HEK293 (cell line): ENCODE measurements at regions not wholly inside any gene's neighbourhood (a gene's known extent, or its start where the extent isn't known, plus 50 kb on each side); places are given as distances from the start of the nearest gene placed in this dataset.

Source experiments
- CTCF ChIA-PET: fragments of 350-600 bp; formaldehyde crosslinking; extraction: SDS; loops from one replicate; lab custom pipeline; 2021; ENCODE audit warnings: antibody characterized with exemption; lab: Yijun Ruan, JAX
- POLR2A ChIA-PET: fragments of 300-600 bp; formaldehyde crosslinking; extraction: SDS; loops from one replicate; lab custom pipeline; 2020; ENCODE audit warnings: antibody characterized with exemption, inconsistent platforms; lab: Yijun Ruan, JAX
- H3K27ac ChIP-seq: fragments of 200-500 bp; sonication (Bioruptor generic); 2 replicates; pipeline ENCODE4 v1.5.1; 2014; ENCODE audit warnings: low read depth, low read length, control low read depth, inconsistent platforms; ENCODE audit errors: extremely low read depth
- H3K36me3 ChIP-seq, 2 experiments: fragments of 200-500 bp in 1 of 2; sonication (Bioruptor generic) in 1 of 2; 1 replicate in 1 of 2; 2 replicates in 1 of 2; pipeline ENCODE4 v1.5.1; 2014 to 2017; ENCODE audit warnings: inconsistent platforms in 2 of 2, low read length in 2 of 2; ENCODE audit not compliant: control insufficient read depth in 2 of 2, insufficient read depth in 1 of 2
- H3K4me1 ChIP-seq: fragments of 200-500 bp; sonication (Bioruptor generic); 2 replicates; pipeline ENCODE4 v1.5.1; 2014; ENCODE audit warnings: mild to moderate bottlenecking, low read length, inconsistent platforms; ENCODE audit not compliant: control insufficient read depth, insufficient read depth
- H3K4me3 ChIP-seq: 2 replicates; pipeline ENCODE4 v1.5.1; 2011; ENCODE audit warnings: low read depth, mild to moderate bottlenecking, control low read depth, low read length, moderate library complexity
- H3K9me3 ChIP-seq: fragments of 200-500 bp; sonication (Bioruptor generic); 2 replicates; pipeline ENCODE4 v1.5.1; 2014; ENCODE audit warnings: low read depth, low read length, inconsistent platforms; ENCODE audit not compliant: control insufficient read depth, insufficient read depth
- AEBP2 ChIP-seq: fragments of 450-650 bp; formaldehyde crosslinking; IDR thresholded peaks from 2 replicates; pipeline ENCODE4 v1.5.1; 2016; ENCODE audit warnings: missing biosample characterization, missing genetic modification characterization, borderline replicate concordance
- GLI4 ChIP-seq: fragments of 450-650 bp; formaldehyde crosslinking; IDR thresholded peaks from 2 replicates; pipeline ENCODE4 v1.5.1; 2016; ENCODE audit warnings: missing biosample characterization, missing genetic modification characterization
- HOXA7 ChIP-seq: sonication (generic); formaldehyde crosslinking; IDR thresholded peaks from 2 replicates; pipeline ENCODE4 v1.8.1; 2022; ENCODE audit warnings: missing genetic modification reagents, borderline replicate concordance
- OSR2 ChIP-seq: fragments of 450-650 bp; formaldehyde crosslinking; IDR thresholded peaks from 2 replicates; pipeline ENCODE4 v1.5.1; 2016; ENCODE audit warnings: missing biosample characterization, missing genetic modification characterization
- YY1 ChIP-seq: fragments of 450-650 bp; formaldehyde crosslinking; IDR thresholded peaks from 2 replicates; pipeline ENCODE4 v1.5.1; 2018; ENCODE audit warnings: missing biosample characterization, missing genetic modification characterization
- ZEB2 ChIP-seq: fragments of 450-650 bp; formaldehyde crosslinking; IDR thresholded peaks from 2 replicates; pipeline ENCODE4 v1.5.1; 2016; ENCODE audit warnings: missing biosample characterization, missing genetic modification characterization
- ZNF175 ChIP-seq: fragments of 450-650 bp; formaldehyde crosslinking; IDR thresholded peaks from 2 replicates; pipeline ENCODE4 v1.5.1; 2016; ENCODE audit warnings: missing biosample characterization, missing genetic modification characterization
- ZNF23 ChIP-seq: fragments of 450-650 bp; formaldehyde crosslinking; IDR thresholded peaks from 2 replicates; pipeline ENCODE4 v1.5.1; 2016; ENCODE audit warnings: missing biosample characterization, missing genetic modification characterization, borderline replicate concordance
- ZNF266 ChIP-seq: fragments of 450-650 bp; formaldehyde crosslinking; IDR thresholded peaks from 2 replicates; pipeline ENCODE4 v1.5.1; 2016; ENCODE audit warnings: missing biosample characterization, missing genetic modification characterization, low read depth
- ZNF292 ChIP-seq: fragments of 450-650 bp; formaldehyde crosslinking; IDR thresholded peaks from 2 replicates; pipeline ENCODE4 v1.5.1; 2016; ENCODE audit warnings: low read depth, missing biosample characterization, missing genetic modification characterization, borderline replicate concordance
- ZNF350 ChIP-seq: fragments of 450-650 bp; formaldehyde crosslinking; IDR thresholded peaks from 2 replicates; pipeline ENCODE4 v1.5.0; 2017; ENCODE audit warnings: missing biosample characterization, mild to moderate bottlenecking, missing genetic modification characterization
- ZNF394 ChIP-seq: fragments of 450-650 bp; formaldehyde crosslinking; IDR thresholded peaks from 2 replicates; pipeline ENCODE4 v1.5.1; 2016; ENCODE audit warnings: missing biosample characterization, missing genetic modification characterization, mild to moderate bottlenecking, moderate library complexity, borderline replicate concordance
- ZNF398 ChIP-seq: fragments of 450-650 bp; formaldehyde crosslinking; IDR thresholded peaks from 2 replicates; pipeline ENCODE4 v1.5.1; 2017; ENCODE audit warnings: missing biosample characterization, missing genetic modification characterization
- ZNF514 ChIP-seq: fragments of 450-650 bp; formaldehyde crosslinking; IDR thresholded peaks from 2 replicates; pipeline ENCODE4 v1.5.1; 2016; ENCODE audit warnings: missing biosample characterization, missing genetic modification characterization
- ZNF518A ChIP-seq: fragments of 450-650 bp; formaldehyde crosslinking; conservative IDR thresholded peaks from 2 replicates; pipeline ENCODE4 v1.5.1; 2016; ENCODE audit warnings: low read depth, missing biosample characterization, missing genetic modification characterization
- ZNF645 ChIP-seq: fragments of 450-650 bp; formaldehyde crosslinking; IDR thresholded peaks from 2 replicates; pipeline ENCODE4; 2016; ENCODE audit warnings: missing biosample characterization, missing genetic modification characterization
- ZNF664 ChIP-seq: fragments of 450-650 bp; formaldehyde crosslinking; IDR thresholded peaks from 2 replicates; pipeline ENCODE4 v1.5.1; 2016; ENCODE audit warnings: missing biosample characterization, missing genetic modification characterization
- ZNF670 ChIP-seq: fragments of 450-650 bp; formaldehyde crosslinking; IDR thresholded peaks from 2 replicates; pipeline ENCODE4 v1.5.1; 2016; ENCODE audit warnings: missing biosample characterization, missing genetic modification characterization, low read depth
- ZNF677 ChIP-seq: fragments of 450-650 bp; IDR thresholded peaks from 2 replicates; pipeline ENCODE4 v1.5.0; 2018; ENCODE audit warnings: missing biosample characterization, mild to moderate bottlenecking, missing genetic modification characterization, moderate library complexity
- ZNF785 ChIP-seq: fragments of 450-650 bp; formaldehyde crosslinking; IDR thresholded peaks from 2 replicates; pipeline ENCODE4 v1.5.1; 2016; ENCODE audit warnings: missing biosample characterization, missing genetic modification characterization
- ZSCAN23 ChIP-seq: fragments of 450-650 bp; formaldehyde crosslinking; IDR thresholded peaks from 2 replicates; pipeline ENCODE4 v1.5.1; 2016; ENCODE audit warnings: missing biosample characterization, missing genetic modification characterization
- TF ChIP-seq, protein P1 (sequence below): fragments of 450-650 bp; formaldehyde crosslinking; IDR thresholded peaks from 2 replicates; pipeline ENCODE4 v1.5.1; 2017; ENCODE audit warnings: missing biosample characterization, missing genetic modification characterization
- TF ChIP-seq, protein P2 (sequence below): fragments of 450-650 bp; formaldehyde crosslinking; IDR thresholded peaks from 2 replicates; pipeline ENCODE4 v1.5.1; 2016; ENCODE audit warnings: missing biosample characterization, missing genetic modification characterization

- H3K4me3 ChIP-seq = no peak overlapping the region
- POLR2A ChIA-PET = no interaction called here
- no peaks in the 10 kb centered on the region for H3K4me1 ChIP-seq
- H3K27ac ChIP-seq = no peak overlapping the region
- TF ChIP-seq ZNF175 (tag by site-specific recombination) (no peak), ZSCAN23 (tag by site-specific recombination) (no peak), OSR2 (tag by site-specific recombination) (no peak), AEBP2 (tag by site-specific recombination) (no peak), ZNF398 (tag by site-specific recombination) (no peak), YY1 (tag by site-specific recombination) (no peak), ZNF23 (no peak), ZEB2 (tag by site-specific recombination) (no peak), ZNF394 (tag by site-specific recombination) (no peak), ZNF350 (tag by site-specific recombination) (no peak), ZNF266 (tag by site-specific recombination) (no peak), ZNF645 (tag by site-specific recombination) (no peak)
- TF ChIP-seq, protein P1, sequence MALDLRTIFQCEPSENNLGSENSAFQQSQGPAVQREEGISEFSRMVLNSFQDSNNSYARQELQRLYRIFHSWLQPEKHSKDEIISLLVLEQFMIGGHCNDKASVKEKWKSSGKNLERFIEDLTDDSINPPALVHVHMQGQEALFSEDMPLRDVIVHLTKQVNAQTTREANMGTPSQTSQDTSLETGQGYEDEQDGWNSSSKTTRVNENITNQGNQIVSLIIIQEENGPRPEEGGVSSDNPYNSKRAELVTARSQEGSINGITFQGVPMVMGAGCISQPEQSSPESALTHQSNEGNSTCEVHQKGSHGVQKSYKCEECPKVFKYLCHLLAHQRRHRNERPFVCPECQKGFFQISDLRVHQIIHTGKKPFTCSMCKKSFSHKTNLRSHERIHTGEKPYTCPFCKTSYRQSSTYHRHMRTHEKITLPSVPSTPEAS (tag by site-specific recombination) = no peak
- TF ChIP-seq, protein P2, sequence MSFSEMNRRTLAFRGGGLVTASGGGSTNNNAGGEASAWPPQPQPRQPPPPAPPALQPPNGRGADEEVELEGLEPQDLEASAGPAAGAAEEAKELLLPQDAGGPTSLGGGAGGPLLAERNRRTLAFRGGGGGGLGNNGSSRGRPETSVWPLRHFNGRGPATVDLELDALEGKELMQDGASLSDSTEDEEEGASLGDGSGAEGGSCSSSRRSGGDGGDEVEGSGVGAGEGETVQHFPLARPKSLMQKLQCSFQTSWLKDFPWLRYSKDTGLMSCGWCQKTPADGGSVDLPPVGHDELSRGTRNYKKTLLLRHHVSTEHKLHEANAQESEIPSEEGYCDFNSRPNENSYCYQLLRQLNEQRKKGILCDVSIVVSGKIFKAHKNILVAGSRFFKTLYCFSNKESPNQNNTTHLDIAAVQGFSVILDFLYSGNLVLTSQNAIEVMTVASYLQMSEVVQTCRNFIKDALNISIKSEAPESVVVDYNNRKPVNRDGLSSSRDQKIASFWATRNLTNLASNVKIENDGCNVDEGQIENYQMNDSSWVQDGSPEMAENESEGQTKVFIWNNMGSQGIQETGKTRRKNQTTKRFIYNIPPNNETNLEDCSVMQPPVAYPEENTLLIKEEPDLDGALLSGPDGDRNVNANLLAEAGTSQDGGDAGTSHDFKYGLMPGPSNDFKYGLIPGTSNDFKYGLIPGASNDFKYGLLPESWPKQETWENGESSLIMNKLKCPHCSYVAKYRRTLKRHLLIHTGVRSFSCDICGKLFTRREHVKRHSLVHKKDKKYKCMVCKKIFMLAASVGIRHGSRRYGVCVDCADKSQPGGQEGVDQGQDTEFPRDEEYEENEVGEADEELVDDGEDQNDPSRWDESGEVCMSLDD (tag by site-specific recombination) = no peak
- TF ChIP-seq, all 188 proteins: peak for 0
- Histone ChIP-seq H3K36me3 (no peaks in the 10 kb centered on the region), H3K9me3 (no peaks in the 10 kb centered on the region)
- CTCF ChIA-PET = no interaction called here
Measured at GRCh38 chr10:129151281-129151680, 315.8 kb upstream of the MGMT start.

DNA sequence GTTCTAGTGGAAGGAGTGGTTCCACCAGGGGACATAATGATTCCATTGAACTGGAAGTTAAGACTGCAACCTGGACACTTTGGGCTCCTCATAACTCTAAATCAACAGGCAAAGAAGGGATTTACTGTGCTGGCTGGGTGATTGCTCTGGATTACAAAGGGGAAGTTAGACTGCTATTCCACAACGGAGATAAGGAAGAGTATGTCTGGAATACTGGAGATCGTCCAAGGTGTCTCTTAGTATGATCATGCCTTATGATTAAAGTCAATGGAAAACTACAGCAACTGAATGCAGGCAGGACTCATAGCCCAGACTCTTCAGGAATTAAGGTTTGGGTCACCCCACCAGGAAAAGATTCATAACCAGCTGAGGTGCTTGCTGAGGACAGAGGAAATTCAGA, 310.6 kb upstream of the MGMT start:
- Histone ChIP-seq H3K27ac (no peak overlapping the region), H3K4me3 (no peak overlapping the region), H3K4me1 (no peaks in the 10 kb centered on the region), H3K9me3 (no peaks in the 10 kb centered on the region), H3K36me3 (no peaks in the 10 kb centered on the region)
- ChIA-PET CTCF (interaction anchor here (0.6 kb wide), 1 partner anchor 1759 kb away, joined by 3 read pairs; no protein-coding TSS in a partner anchor), POLR2A (no interaction called here)
- TF ChIP-seq ZNF670 (tag by site-specific recombination) (no peak), HOXA7 (no peak), ZNF514 (no peak), GLI4 (tag by site-specific recombination) (no peak), ZNF785 (tag by site-specific recombination) (no peak), ZNF518A (tag by site-specific recombination) (no peak), ZNF292 (no peak), ZNF664 (tag by site-specific recombination) (no peak), ZNF677 (tag by site-specific recombination) (no peak)
